Limb (tissue), 2 donors: ENCODE measurements at regions not wholly inside any gene's neighbourhood (a gene's known extent, or its start where the extent isn't known, plus 50 kb on each side); places are given as distances from the start of the nearest gene placed in this dataset.

Experiments
- DNase-seq, 2 donors: peaks; one replicate each; pipeline ENCODE4 v3.0.0-alpha.2; 2016; ENCODE audit errors: extremely low spot score in 2 of 2

- no peak for DNase-seq
These were observed 49.9 kb upstream of the HS6ST1 start for GRCh38 chr2:128368437-128369107.

- peak in 1 of 2 donors; percentile 65 for DNase-seq
These were observed 50.5 kb upstream of the HS6ST1 start for GRCh38 chr2:128369108-128369555.

- DNase-seq: no peak
These were observed 51.2 kb upstream of the HS6ST1 start for GRCh38 chr2:128369602-128370467.

GRCh38 chr2:128370468-128371247 is 52.0 kb upstream of the HS6ST1 start:
- no peak for DNase-seq

GRCh38 chr2:128371248-128371630 is 52.6 kb upstream of the HS6ST1 start:
- no peak for DNase-seq

- no peak for DNase-seq
These were observed 53.1 kb upstream of the HS6ST1 start for GRCh38 chr2:128371648-128372345.

GRCh38 chr2:128372621-128373341 is 54.1 kb upstream of the HS6ST1 start:
- DNase-seq: no peak

GRCh38 chr2:128373451-128374000 is 54.9 kb upstream of the HS6ST1 start:
- no peak for DNase-seq

- DNase-seq: no peak
These were observed 55.5 kb upstream of the HS6ST1 start for GRCh38 chr2:128374001-128374710.

GRCh38 chr2:128374711-128375413 is 56.2 kb upstream of the HS6ST1 start:
- DNase-seq: no peak

- DNase-seq: no peak
These were observed 56.8 kb upstream of the HS6ST1 start for GRCh38 chr2:128375454-128375853.

- DNase-seq: no peak
These were observed 57.8 kb upstream of the HS6ST1 start for GRCh38 chr2:128376241-128377041.

- peak in 1 of 2 donors; percentile 18 for DNase-seq
These were observed 58.6 kb upstream of the HS6ST1 start for GRCh38 chr2:128377071-128377910.

GRCh38 chr2:128378231-128379020 is 59.8 kb upstream of the HS6ST1 start:
- DNase-seq: no peak

- DNase-seq: peak; percentile 69 to 83
These were observed 60.6 kb upstream of the HS6ST1 start for GRCh38 chr2:128379021-128380015.
